Colonic mucosa (tissue), 4 donors: ENCODE measurements at regions not wholly inside any gene's neighbourhood (a gene's known extent, or its start where the extent isn't known, plus 50 kb on each side); places are given as distances from the start of the nearest gene placed in this dataset.

Experiments
- DNase-seq: peaks from one replicate; pipeline ENCODE4 v3.0.0-alpha.2; 2020
- H3K27ac ChIP-seq: fragments of 200-600 bp; one replicate; pipeline ENCODE4 v1.8.0; 2021
- H3K27me3 ChIP-seq: fragments of 200-600 bp; one replicate; pipeline ENCODE4 v1.8.0; 2021
- H3K36me3 ChIP-seq: fragments of 200-600 bp; one replicate; pipeline ENCODE4 v1.8.0; 2021
- H3K4me1 ChIP-seq: fragments of 200-600 bp; one replicate; pipeline ENCODE4 v1.8.0; 2021; ENCODE audit warnings: mild to moderate bottlenecking
- H3K4me3 ChIP-seq: fragments of 200-600 bp; one replicate; pipeline ENCODE4 v1.8.0; 2021
- H3K9ac ChIP-seq, 2 donors: one replicate each; pipeline ENCODE4 v1.7.0; 2013; ENCODE audit warnings: control low read depth in 2 of 2, low read depth in 2 of 2, low read length in 2 of 2
- H3K9me3 ChIP-seq: fragments of 200-600 bp; one replicate; pipeline ENCODE4 v1.8.0; 2021
- CTCF ChIP-seq: fragments of 200-600 bp; IDR thresholded peaks from one replicate; pipeline ENCODE4 v1.8.0; 2022; ENCODE audit warnings: antibody characterized with exemption, mild to moderate bottlenecking
- intact Hi-C: fragments of 100-400 bp; cut with DNase I; formaldehyde crosslinking; loops from one replicate; pipeline ENCODE4 v1.14.1; 2022
- donor health status: healthy.
- donor health status: DM: no; HTN: no; CAD: no.
- donor health status: DM: no; HTN: no; CAD: no.

- Histone ChIP-seq H3K9ac (no peak overlapping the region), H3K9me3 (no peaks in the 10 kb centered on the region)
- no peak for TF ChIP-seq CTCF
Observed at GRCh38 chr20:51856432-51856831, 54.1 kb upstream of the SALL4 start.

GRCh38 chr20:51854921-51855320, 52.6 kb upstream of the SALL4 start:
- Histone ChIP-seq H3K9me3 (no peaks in the 10 kb centered on the region), H3K27ac (no peak overlapping the region), H3K4me1 (no peaks in the 10 kb centered on the region), H3K4me3 (no peak overlapping the region), H3K27me3 (peaks cover 13% of the 10 kb centered on the region), H3K9ac (no peak overlapping the region), H3K36me3 (no peaks in the 10 kb centered on the region)
- no peak for TF ChIP-seq CTCF
- no peak for DNase-seq
- intact Hi-C loops = no loop called here

More at GRCh38 chr20:51856432-51856831, 54.1 kb upstream of the SALL4 start:
- no peaks in the 10 kb centered on the region for H3K4me1 ChIP-seq
- H3K4me3 ChIP-seq = no peak overlapping the region
- H3K27ac ChIP-seq = no peak overlapping the region
- H3K36me3 ChIP-seq = no peaks in the 10 kb centered on the region
- intact Hi-C loops = no loop called here
- no peak for DNase-seq
- H3K27me3 ChIP-seq = peaks cover 13% of the 10 kb centered on the region
